ACC112 (cell line): ENCODE measurements at regions not wholly inside any gene's neighbourhood (a gene's known extent, or its start where the extent isn't known, plus 50 kb on each side); places are given as distances from the start of the nearest gene placed in this dataset.

ENCODE experiments used
- H2AFZ ChIP-seq: fragments of 200-600 bp; sonication (generic); one replicate; pipeline ENCODE4 v1.6.0; 2017; ENCODE audit warnings: antibody characterized with exemption, low read length; ENCODE audit not compliant: unreplicated experiment
- H3K27ac ChIP-seq: fragments of 200-600 bp; sonication (generic); 2 replicates; pipeline ENCODE4 v1.5.1; 2014; ENCODE audit warnings: low read depth, mild to moderate bottlenecking, antibody characterized with exemption, low read length, moderate library complexity
- H3K27me3 ChIP-seq: fragments of 200-600 bp; sonication (generic); 2 replicates; pipeline ENCODE4 v1.6.1; 2014; ENCODE audit warnings: mild to moderate bottlenecking, antibody characterized with exemption, low read length, moderate library complexity, mixed read lengths; ENCODE audit not compliant: insufficient read depth
- H3K36me3 ChIP-seq: fragments of 200-600 bp; sonication (generic); 2 replicates; pipeline ENCODE4 v1.6.1; 2016; ENCODE audit warnings: mild to moderate bottlenecking, antibody characterized with exemption, low read length, moderate library complexity, mixed read lengths; ENCODE audit not compliant: insufficient read depth
- H3K4me1 ChIP-seq: fragments of 200-600 bp; sonication (generic); one replicate; pipeline ENCODE4 v1.6.1; 2016; ENCODE audit warnings: low read length, mixed read lengths; ENCODE audit not compliant: insufficient read depth, unreplicated experiment, control insufficient read depth
- H3K4me3 ChIP-seq: fragments of 200-600 bp; sonication (generic); 2 replicates; pipeline ENCODE4 v1.5.1; 2014; ENCODE audit warnings: mild to moderate bottlenecking, low read depth, low read length
- H3K79me2 ChIP-seq: fragments of 200-600 bp; sonication (generic); one replicate; pipeline ENCODE4 v1.6.0; 2016; ENCODE audit warnings: low read length; ENCODE audit not compliant: control insufficient read depth, unreplicated experiment, insufficient read depth

DNA sequence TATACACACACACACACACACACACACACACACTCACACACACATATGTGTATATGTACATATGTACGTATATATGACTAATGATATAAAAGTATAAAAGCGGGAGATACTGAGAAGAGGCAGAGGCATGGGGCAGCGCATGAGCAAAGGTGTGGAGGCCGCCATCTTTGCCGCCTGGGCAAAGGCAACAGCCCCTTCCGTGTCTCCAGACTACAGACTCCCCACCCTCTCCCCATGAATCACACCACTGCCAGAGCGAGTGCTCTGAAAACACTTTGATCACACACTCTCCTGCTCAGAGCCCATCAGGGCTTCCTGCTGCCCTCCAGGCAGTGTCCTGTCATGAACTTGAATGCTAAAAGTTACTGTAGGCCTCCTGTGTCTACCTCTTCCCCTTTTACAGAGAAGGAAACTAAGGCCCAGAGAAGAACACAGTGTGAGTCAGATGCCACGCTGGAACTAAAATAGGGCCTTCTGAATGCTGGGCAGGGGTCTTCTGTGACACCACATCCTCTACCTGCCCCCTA is 54.7 kb upstream of the SSBP3 start:
- H3K79me2 ChIP-seq: no peaks in the 10 kb centered on the region
- no peak overlapping the region for H3K4me3 ChIP-seq
- H3K4me1 ChIP-seq: peaks cover 28% of the 10 kb centered on the region

DNA sequence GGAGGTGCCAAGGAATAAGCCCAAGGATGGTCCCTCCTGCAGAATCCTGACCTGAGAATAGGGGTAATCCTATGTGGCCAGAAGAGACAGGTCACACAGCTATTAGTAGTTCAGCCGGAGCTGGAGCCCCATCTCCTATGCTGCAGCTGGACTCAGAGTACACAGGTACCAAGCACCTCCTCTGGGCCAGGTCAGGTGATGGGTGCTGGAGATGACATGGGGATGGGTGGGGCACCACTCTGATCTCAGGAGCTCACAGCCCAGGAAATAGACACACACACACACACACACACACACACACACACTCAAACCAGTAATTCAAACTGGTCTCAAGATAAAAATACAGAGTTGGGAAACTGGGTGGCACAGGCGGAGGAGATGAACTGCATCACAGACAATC is 54.2 kb upstream of the SSBP3 start:
- H3K79me2 ChIP-seq: no peaks in the 10 kb centered on the region
- peaks cover 28% of the 10 kb centered on the region for H3K4me1 ChIP-seq
- H2AFZ ChIP-seq: no peak overlapping the region
- no peak overlapping the region for H3K27ac ChIP-seq
- H3K4me3 ChIP-seq: no peak overlapping the region
- H3K27me3 ChIP-seq: no peaks in the 10 kb centered on the region
- H3K36me3 ChIP-seq: no peaks in the 10 kb centered on the region

More for the DNA sequence above, 54.7 kb upstream of the SSBP3 start:
- Histone ChIP-seq H3K27ac (no peak overlapping the region), H3K27me3 (no peaks in the 10 kb centered on the region), H3K36me3 (no peaks in the 10 kb centered on the region), H2AFZ (no peak overlapping the region)

DNA sequence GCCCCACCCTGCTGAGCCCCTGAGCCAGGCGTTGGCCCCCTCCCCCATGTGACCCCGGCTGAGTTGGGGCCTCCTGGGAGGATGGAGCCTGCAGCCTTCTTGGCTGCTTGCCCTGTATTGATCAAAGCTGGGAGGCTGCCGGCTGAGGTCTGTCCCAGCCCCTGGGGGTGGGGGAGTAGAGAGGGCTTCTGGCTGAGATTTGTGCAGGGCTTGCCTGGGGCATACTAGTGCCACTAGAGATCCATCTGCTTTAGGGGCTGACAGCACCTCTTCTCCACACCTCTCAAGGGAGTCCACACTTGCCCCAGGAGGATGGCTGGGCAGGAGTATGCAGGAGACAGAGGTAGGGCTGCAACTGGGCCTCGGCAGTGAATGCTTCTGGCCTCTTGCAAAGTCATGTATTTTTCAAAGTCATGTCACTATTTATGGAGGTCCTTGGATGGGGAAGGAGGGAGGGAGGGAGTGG is 53.6 kb upstream of the SSBP3 start:
- Histone ChIP-seq H3K36me3 (no peaks in the 10 kb centered on the region), H2AFZ (no peak overlapping the region), H3K4me3 (no peak overlapping the region), H3K4me1 (peaks cover 27% of the 10 kb centered on the region), H3K27me3 (no peaks in the 10 kb centered on the region), H3K27ac (no peak overlapping the region), H3K79me2 (no peaks in the 10 kb centered on the region)

DNA sequence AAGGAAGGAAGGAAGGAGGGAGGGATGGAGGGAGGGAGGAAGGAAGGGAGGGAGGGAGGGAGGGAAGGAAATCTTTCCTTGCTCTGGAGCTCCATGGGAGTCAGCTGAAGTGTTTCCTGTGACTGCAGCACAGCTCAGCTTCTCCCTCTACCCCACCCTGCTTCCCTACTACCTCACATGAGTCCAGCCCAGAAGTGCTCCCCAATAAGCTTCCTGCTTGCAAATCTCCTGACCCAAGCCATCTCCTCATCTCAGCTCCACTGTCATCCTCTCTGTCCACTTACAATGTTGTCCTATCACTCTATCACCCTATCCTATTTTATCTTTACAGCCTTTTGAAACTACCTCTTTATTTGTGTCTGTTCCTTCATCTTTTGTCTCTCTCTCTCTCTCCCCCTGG is 52.9 kb upstream of the SSBP3 start:
- Histone ChIP-seq H3K4me3 (no peak overlapping the region), H2AFZ (no peak overlapping the region), H3K27ac (no peak overlapping the region), H3K36me3 (no peaks in the 10 kb centered on the region), H3K27me3 (no peaks in the 10 kb centered on the region), H3K4me1 (peaks cover 20% of the 10 kb centered on the region), H3K79me2 (no peaks in the 10 kb centered on the region)

DNA sequence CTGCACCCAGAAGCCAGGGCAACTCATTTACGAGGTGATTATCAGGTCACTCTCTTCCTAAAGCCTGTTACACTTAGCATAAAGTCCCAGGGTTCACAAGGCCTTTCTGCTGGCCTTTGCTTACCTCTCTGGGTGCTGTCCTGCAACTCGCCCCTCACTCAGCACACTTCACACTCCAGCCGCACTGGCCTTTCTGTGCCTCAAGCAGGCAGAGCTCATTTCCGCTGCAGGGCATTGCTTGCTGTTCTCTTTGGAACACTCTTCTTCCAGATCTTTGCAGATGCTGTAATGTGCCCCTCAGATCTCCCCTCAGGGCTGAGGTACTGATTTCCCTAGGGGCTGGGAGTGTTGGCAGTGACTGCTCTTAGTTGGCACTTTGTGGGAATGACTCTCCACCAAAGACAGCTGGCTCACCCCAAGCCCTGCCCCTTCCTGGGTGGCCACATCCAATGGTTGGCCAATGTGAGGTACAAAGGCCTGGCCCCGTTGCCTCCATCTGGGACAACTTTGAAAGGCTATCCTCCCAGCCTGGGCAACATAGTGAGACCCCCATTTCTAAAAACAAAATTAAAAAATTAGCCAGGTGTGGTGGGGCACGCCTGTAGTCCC is 50.8 kb upstream of the SSBP3 start:
- Histone ChIP-seq H2AFZ (no peak overlapping the region), H3K4me3 (no peak overlapping the region), H3K27me3 (no peaks in the 10 kb centered on the region), H3K36me3 (no peaks in the 10 kb centered on the region), H3K4me1 (peaks cover 10% of the 10 kb centered on the region), H3K79me2 (no peaks in the 10 kb centered on the region), H3K27ac (no peak overlapping the region)

DNA sequence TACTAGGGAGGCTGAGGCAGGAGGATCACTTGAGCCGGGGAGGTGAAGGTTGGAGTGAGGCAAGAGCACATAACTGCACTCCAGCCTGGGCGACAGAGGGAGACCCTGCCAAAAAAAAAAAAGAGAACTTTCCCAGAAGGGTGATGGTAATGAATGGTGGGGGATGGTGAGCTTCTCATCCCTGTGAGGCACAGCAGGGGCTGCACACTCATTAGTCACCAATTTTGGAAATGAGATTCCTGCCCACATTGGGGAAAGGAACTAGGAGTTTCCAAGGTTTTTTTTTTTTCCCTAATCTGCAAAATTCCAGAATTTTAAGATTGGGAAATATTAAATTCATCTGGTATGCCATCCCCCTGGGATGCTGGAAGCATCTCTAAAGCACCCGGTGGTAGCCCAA is 50.2 kb upstream of the SSBP3 start:
- no peak overlapping the region for H2AFZ ChIP-seq

More for the DNA sequence above, 50.2 kb upstream of the SSBP3 start:
- H3K27me3 ChIP-seq: no peaks in the 10 kb centered on the region
- peaks cover 10% of the 10 kb centered on the region for H3K4me1 ChIP-seq
- H3K36me3 ChIP-seq: no peaks in the 10 kb centered on the region
- H3K79me2 ChIP-seq: no peaks in the 10 kb centered on the region
- H3K27ac ChIP-seq: no peak overlapping the region
- H3K4me3 ChIP-seq: no peak overlapping the region
